NCI-H446 treated with DMSO at 0.1 percent for 48 hours (cell line): ENCODE measurements at regions not wholly inside any gene's neighbourhood (a gene's known extent, or its start where the extent isn't known, plus 50 kb on each side); places are given as distances from the start of the nearest gene placed in this dataset.

Experiments
- DNase-seq: peaks from one replicate; lab custom pipeline; 2025; lab: John Stamatoyannopoulos, UW

DNA sequence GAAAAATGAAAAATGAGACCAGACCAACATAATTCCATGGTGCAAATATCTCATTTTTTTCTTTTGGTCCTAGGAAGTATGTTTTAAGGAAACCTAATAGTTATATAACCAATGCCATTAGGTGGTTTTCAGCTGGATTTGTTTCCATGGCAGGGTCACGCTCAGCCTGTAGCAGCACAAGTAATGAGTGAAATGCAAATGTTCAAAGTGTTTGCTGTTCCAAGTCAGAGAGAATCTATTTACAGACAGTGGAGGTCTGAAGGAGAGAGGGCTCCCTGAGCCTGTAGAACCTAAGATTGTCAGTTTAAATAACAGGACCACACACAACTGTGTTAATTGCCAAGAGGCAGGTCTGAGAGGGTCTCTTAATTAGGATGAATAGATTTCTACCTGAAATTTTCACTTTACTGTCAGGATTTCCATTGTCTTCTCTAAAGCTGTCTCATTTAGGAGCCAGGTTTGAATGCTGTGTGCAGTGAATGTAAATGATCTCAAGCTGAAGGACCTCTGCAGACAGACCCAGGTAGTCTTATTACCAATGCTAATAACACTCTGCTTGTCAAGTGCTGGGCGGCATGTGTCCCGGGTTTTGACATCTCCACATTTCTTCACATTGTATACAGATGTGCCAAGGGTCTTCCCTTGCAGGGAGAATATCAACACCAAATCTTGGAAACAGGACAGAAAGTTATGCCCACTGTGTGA, 317.3 kb upstream of the NECTIN3 start:
- DNase-seq, result no peak

DNA sequence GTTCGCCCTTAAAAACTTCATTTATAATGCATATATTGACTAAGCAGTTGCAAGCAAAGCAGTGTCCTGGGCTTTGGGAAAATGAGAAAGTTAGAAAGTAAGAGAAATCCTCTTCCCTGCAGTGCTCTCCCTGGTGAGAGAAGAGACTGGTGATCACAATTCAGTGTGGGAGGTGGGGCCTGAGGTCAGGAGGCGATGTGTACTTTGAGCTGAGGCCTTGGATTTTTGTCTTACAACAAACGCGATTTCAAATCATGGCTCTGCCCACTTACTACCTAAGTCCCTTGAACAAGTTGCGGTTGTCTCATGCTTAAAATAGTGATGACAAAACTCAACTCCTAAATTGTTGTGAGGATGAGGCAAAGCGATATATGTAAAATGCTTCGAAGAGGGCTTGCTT, 316.3 kb upstream of the NECTIN3 start:
- DNase-seq, result no peak

GRCh38 chr3:110756705-110757104, 314.9 kb upstream of the NECTIN3 start:
- DNase-seq, result no peak

DNA sequence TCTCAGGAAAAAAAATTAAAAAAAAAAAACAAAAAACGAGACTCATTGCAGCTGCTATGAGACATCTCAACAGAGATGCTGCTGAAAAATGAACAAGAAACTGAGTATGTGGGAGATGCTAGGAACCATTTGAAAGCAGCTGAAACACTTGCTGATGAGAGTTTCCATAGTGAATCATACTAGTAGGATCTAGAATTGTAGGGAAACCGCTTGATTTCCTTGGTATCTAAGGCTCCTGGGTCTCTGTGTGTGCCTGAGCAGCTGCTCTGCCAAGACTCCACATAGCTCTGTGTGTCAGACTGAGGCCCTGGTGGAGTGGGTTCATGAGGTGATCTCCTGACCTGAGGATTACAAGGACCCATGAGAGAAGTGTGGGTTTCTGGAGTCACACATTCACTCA, 313.4 kb upstream of the NECTIN3 start:
- DNase-seq, result no peak

- no peak for DNase-seq
These were observed 304.5 kb upstream of the NECTIN3 start for GRCh38 chr3:110767156-110767555.

DNA sequence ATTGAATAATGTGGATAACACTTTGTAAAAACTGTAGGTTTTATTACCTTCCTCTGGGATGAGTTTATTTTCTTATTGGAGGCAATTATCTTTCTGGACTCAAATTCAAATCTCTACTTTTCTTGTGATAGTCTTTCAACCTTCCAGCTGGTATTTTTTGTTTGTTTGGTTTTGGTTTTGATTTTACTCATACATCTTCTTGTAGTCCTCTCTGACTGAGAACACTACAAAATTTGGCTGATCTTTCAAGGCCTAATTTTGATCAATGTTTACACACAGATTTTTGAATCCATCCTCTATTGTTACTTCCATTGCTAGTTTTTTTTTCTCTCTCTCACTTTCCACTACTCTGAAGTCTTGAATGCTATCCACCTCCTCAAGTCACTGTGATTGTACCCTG, 303.8 kb upstream of the NECTIN3 start:
- no peak for DNase-seq

GRCh38 chr3:110773413-110773954, 298.1 kb upstream of the NECTIN3 start:
- no peak for DNase-seq

- no peak for DNase-seq
These were observed 296.9 kb upstream of the NECTIN3 start for GRCh38 chr3:110774496-110775265.

DNA sequence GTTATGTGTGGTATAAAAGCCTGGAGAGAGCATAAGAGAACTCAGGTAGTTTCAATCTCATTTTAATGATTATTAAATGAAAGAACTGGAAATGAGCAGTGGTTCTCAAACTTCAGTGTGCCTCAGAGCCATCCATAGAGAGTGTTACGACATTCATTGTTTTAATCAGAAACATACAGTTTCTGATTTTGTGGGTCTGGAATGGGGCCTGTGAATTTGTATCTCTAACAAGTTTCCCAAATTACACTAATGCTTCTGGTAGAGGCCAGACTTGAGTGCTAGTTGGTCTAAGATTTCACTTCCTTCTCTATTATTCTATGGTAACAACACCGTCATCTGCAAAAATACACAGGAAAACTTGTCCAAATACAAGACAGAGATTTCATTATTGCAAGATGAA, 292.0 kb upstream of the NECTIN3 start:
- DNase-seq, result no peak

DNA sequence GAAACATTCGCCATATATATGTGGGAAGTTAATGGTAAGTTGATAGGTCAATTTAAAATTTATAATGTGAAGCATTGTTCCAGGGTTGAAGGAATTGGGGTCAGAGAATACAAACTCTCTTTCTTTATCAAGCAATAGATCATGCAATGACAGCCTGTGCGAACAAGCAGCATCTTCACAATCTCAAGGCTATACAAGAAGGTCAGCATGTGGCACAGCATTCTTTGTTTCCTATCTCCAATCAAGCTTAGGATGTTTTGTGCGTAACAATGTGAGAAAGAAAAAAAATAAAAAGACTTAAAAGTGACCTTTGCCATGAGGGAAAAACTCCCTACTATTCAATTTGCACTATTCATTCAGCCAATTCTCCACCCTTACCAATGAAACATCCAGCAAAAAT, 288.1 kb upstream of the NECTIN3 start:
- DNase-seq, result no peak

DNA sequence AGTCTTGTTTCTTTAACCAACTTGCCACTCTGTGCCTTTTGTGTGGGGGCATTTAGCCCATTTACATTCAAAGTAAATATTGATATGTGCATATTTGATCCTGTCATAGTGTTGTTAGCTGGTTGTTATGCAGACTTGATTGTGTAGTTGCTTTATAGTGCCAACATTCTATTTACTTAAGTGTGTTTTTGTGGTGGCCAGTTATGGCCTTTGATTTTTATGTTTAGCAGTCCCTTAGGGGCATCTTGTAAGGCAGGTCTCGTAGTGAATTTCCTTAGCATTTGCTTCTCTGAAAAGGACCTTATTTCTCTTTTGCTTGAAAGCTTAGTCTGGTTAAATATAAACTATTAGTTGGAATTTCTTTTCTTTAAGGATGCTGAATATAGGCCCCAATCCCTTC, 282.8 kb upstream of the NECTIN3 start:
- DNase-seq, result no peak

GRCh38 chr3:110789315-110789714, 282.3 kb upstream of the NECTIN3 start:
- no peak for DNase-seq

DNA sequence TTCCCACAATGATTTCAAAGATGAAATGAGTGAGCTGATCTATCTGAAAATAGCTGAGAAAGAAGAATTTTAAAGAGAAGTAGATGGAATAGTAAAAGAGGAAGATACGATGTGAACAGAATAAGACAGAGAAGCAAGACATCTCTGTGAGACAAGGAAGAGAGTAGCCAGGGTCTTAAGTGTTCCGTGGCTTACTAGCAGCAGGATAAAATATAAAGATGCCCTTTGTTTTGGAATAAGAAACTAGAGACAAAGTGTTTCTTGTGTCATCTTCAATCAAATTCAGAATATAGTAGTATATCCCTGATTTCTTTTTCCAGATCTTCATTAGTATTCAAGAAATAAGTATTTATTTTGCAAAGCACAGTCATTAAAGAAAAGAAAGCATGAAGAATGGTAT, 281.0 kb upstream of the NECTIN3 start:
- DNase-seq, result no peak

- DNase-seq, result no peak
These were observed 279.5 kb upstream of the NECTIN3 start for GRCh38 chr3:110791995-110792686.

GRCh38 chr3:110793611-110794010, 278.0 kb upstream of the NECTIN3 start:
- DNase-seq, result no peak

DNA sequence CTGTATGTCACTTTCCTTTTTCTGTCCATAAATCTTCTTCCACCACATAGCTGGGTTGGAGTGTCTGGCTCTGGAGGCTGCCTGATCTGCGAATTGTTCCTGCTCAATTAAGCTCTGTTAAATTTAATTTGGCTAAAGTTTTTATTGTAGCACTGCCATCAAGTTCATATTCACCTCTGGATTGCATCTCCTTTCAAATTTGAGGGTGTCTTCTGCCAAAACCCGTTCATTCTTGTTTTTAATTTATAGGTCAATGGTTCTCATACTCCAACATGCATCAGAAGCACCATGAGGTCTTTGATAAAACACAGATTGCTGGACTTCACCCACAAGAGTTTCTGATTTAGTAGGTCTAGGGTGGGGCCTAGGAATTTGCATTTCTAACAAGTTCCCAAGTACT, 276.5 kb upstream of the NECTIN3 start:
- no peak for DNase-seq

DNA sequence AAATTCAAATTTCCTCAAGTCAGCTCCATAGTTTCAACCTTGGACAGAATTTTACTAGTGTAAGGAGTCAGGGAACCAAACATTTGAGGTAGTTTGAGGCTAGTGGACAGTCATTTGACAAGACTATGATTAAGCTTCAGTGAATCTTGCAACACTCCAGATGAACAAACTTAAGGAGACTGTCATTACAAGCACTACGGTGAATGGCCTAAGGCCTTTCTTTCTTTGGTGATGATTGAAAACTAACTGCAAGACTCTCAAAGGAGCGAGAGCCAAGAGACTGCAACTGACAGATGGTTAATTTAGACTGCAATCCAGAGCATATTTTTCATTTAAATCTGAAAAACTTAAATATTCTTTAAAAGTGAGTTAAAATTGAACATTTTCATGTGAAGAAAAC, 272.3 kb upstream of the NECTIN3 start:
- DNase-seq, result no peak

DNA sequence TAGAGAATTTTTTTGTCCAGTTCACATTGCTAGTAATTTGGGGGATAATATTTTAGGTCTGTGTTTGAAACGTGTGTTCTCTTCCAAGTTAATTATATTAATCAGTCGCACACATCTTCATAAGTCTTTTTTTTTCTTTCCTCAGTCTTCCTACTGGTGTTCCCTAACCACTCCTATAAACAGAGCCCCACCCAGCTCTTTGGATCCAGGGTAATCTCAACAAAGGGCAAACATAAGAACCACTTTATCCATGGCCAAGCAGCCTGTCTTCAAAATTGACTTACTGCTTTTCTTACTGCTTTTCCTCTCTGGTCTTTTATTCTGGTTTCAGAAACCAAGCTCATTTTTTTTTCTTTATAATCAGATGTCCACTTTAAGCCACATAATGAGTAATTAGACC, 266.8 kb upstream of the NECTIN3 start:
- no peak for DNase-seq

- DNase-seq, result no peak
These were observed 264.7 kb upstream of the NECTIN3 start for GRCh38 chr3:110806924-110807323.

GRCh38 chr3:110808630-110809029, 263.0 kb upstream of the NECTIN3 start:
- DNase-seq, result no peak

- no peak for DNase-seq
These were observed 261.3 kb upstream of the NECTIN3 start for GRCh38 chr3:110810356-110810755.

GRCh38 chr3:110811050-110811449, 260.6 kb upstream of the NECTIN3 start:
- DNase-seq, result no peak

DNA sequence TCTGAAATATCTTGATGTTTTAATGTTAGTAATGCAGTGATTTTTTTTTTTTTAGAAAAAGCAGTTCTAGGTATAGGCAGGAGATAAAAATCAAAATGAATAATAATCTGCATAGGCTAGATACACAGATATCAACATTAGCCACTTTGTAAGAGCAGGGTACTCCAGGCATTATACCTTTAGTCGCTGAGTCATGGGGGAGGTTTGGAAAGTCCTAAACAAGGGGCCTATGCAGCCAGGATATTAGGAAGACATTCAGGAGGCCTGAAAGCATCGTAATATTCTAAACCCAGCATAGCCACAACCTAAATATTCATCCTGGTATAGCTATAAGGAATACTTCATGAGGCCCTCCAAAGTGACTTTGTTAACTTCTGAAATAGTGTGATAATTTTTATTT, 258.1 kb upstream of the NECTIN3 start:
- DNase-seq, result no peak
